ENCODE measurements at regions not wholly inside any gene's neighbourhood (a gene's known extent, or its start where the extent isn't known, plus 50 kb on each side); places are given as distances from the start of the nearest gene placed in this dataset.

DNA sequence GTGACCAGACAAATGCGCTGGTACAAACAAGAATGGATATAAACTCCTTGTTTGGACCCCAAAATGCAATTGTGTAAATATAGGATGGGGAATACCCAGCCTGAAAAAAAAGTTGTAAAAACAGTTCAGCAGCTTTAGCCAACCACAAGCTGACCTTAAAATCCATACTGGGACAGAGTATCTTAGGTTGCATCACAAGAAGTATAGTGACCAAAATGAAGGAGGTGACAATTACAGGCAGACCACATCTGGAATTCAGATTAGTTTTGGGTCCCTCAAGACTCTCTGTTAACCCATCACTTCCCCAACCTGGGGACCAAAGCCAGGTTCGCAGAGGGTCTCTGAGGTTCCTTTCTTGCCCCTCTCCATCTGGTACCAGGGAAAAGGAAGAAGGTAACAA, 115.9 kb upstream of the PRR20G start:
- TF ChIP-seq, protein P1, sequence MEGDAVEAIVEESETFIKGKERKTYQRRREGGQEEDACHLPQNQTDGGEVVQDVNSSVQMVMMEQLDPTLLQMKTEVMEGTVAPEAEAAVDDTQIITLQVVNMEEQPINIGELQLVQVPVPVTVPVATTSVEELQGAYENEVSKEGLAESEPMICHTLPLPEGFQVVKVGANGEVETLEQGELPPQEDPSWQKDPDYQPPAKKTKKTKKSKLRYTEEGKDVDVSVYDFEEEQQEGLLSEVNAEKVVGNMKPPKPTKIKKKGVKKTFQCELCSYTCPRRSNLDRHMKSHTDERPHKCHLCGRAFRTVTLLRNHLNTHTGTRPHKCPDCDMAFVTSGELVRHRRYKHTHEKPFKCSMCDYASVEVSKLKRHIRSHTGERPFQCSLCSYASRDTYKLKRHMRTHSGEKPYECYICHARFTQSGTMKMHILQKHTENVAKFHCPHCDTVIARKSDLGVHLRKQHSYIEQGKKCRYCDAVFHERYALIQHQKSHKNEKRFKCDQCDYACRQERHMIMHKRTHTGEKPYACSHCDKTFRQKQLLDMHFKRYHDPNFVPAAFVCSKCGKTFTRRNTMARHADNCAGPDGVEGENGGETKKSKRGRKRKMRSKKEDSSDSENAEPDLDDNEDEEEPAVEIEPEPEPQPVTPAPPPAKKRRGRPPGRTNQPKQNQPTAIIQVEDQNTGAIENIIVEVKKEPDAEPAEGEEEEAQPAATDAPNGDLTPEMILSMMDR (IDR thresholded peaks at IDR 0.05), result no peak
- TF ChIP-seq POLR2A (IDR thresholded peaks at IDR 0.05), result no peak
